K562 (cell line): ENCODE measurements at regions not wholly inside any gene's neighbourhood (a gene's known extent, or its start where the extent isn't known, plus 50 kb on each side); places are given as distances from the start of the nearest gene placed in this dataset.

Experiments
- ATAC-seq: fragments of 200-7000 bp; cut with Tn5 transposase; 3 replicates; pipeline ENCODE4 v1.9.1; 2020; ENCODE audit warnings: moderate library complexity
- BruUV-seq: library from RNA; stranded (reverse); fragments of 400-500 nt; replicated peaks from 2 replicates; lab custom pipeline; 2021; lab: Mats Ljungman, UMichigan
- CTCF ChIA-PET: fragments of 300-600 bp; formaldehyde crosslinking; extraction: SDS; loops from one replicate; lab custom pipeline; 2021; ENCODE audit warnings: low intra/inter-chr PET ratio; lab: Yijun Ruan, JAX
- POLR2A ChIA-PET: fragments of 300-600, 350-650 bp; sonication (Branson Sonifier 250); formaldehyde crosslinking; extraction: SDS; loops from one replicate; lab custom pipeline; 2021; ENCODE audit warnings: antibody characterized with exemption, inconsistent platforms; lab: Yijun Ruan, JAX
- DNase-seq, 4 experiments: peaks; one replicate each; pipeline versions ENCODE4 v3.0.0 to v3.0.0-alpha.2; 2011 to 2018; ENCODE audit warnings: low spot score in 3 of 4, mixed read lengths in 3 of 4; ENCODE audit errors: extremely low read depth in 1 of 4
- FAIRE-seq: peaks from 2 replicates; lab custom pipeline; 2011; peaks lifted over from hg19 to GRCh38; lab: Jason Lieb, UNC
- H2AFZ ChIP-seq: 2 replicates; pipeline ENCODE4 v1.6.0; 2011; ENCODE audit warnings: low read depth, low read length, control low read depth, inconsistent platforms
- H3K27ac ChIP-seq: fragments of 200-600 bp; 3 replicates; pipeline ENCODE4 v1.8.0; 2011; ENCODE audit warnings: low read depth, mild to moderate bottlenecking, control low read depth, inconsistent platforms, low read length, moderate library complexity, mixed read lengths; ENCODE audit errors: extremely low read depth
- H3K27me3 ChIP-seq, 2 experiments: fragments of 300-600 bp in 1 of 2; 2 replicates in 1 of 2; 3 replicates in 1 of 2; pipeline versions ENCODE4 v1.6.0 to v1.8.0; 2011; ENCODE audit warnings: inconsistent platforms in 2 of 2, low read length in 2 of 2, mild to moderate bottlenecking in 1 of 2, mixed read lengths in 1 of 2, moderate library complexity in 1 of 2; ENCODE audit not compliant: control insufficient read depth in 2 of 2, insufficient read depth in 2 of 2
- H3K36me3 ChIP-seq: fragments of 300-600 bp; 3 replicates; pipeline ENCODE4 v1.8.0; 2011; ENCODE audit warnings: mild to moderate bottlenecking, low read length, inconsistent platforms; ENCODE audit not compliant: control insufficient read depth, insufficient read depth
- H3K4me1 ChIP-seq, 2 experiments: fragments of 200-600 bp in 1 of 2; replicated peaks in 1 of 2; 2 replicates in 1 of 2; 3 replicates in 1 of 2; pipeline versions ENCODE4 v1.5.1 to v1.8.0; 2011; ENCODE audit warnings: inconsistent platforms in 2 of 2, low read length in 2 of 2, mild to moderate bottlenecking in 1 of 2, mixed read lengths in 1 of 2, moderate library complexity in 1 of 2; ENCODE audit not compliant: control insufficient read depth in 2 of 2, insufficient read depth in 2 of 2
- H3K4me2 ChIP-seq: 2 replicates; pipeline ENCODE4 v1.6.1; 2011; ENCODE audit warnings: low read length, control low read depth, inconsistent platforms, mixed read lengths; ENCODE audit not compliant: insufficient read depth
- H3K4me3 ChIP-seq: fragments of 200-600 bp; sonication (generic), shearing (Covaris generic); 2 replicates; pipeline ENCODE4 v1.5.1; 2016; ENCODE audit warnings: control low read depth, inconsistent platforms
- H3K79me2 ChIP-seq: fragments of 200-600 bp; 3 replicates; pipeline ENCODE4 v1.8.0; 2011; ENCODE audit warnings: low read length, inconsistent platforms; ENCODE audit not compliant: control insufficient read depth, insufficient read depth
- H3K9ac ChIP-seq, 2 experiments: 2 replicates each; pipeline versions ENCODE4 v1.6.0 to v1.6.1; 2011; ENCODE audit warnings: low read depth in 2 of 2, low read length in 2 of 2, control low read depth in 1 of 2, inconsistent platforms in 1 of 2, mild to moderate bottlenecking in 1 of 2, mixed read lengths in 1 of 2; ENCODE audit not compliant: insufficient read depth in 1 of 2
- H3K9me1 ChIP-seq: one replicate; pipeline ENCODE4 v1.6.0; 2011; ENCODE audit warnings: inconsistent platforms, mild to moderate bottlenecking, low read length, moderate library complexity; ENCODE audit not compliant: control insufficient read depth, insufficient read depth
- H3K9me3 ChIP-seq: replicated peaks from 2 replicates; pipeline ENCODE4 v1.5.1; 2011; ENCODE audit warnings: low read depth, low read length, inconsistent platforms; ENCODE audit not compliant: control insufficient read depth, insufficient read depth
- H4K20me1 ChIP-seq: replicated peaks from 2 replicates; pipeline ENCODE4 v1.6.1; 2011; ENCODE audit warnings: low read length, inconsistent platforms, mixed read lengths; ENCODE audit not compliant: control insufficient read depth, insufficient read depth
- CEBPG ChIP-seq, 3 experiments: fragments of 200-800 bp in 1 of 3; sonication (Bioruptor generic) in 1 of 3; sonication (generic) in 1 of 3; formaldehyde crosslinking in 1 of 3; IDR thresholded peaks in 2 of 3; conservative IDR thresholded peaks in 1 of 3; 2 replicates each; pipeline versions ENCODE4 v1.6.1 to v1.8.0; 2016 to 2022; ENCODE audit warnings: missing compliant biosample characterization in 2 of 3, missing genetic modification characterization in 2 of 3, mild to moderate bottlenecking in 1 of 3, missing genetic modification reagents in 1 of 3
- GTF3C2 ChIP-seq: IDR thresholded peaks from 3 replicates; pipeline ENCODE4 v1.6.1; 2011; ENCODE audit warnings: borderline replicate concordance, mild to moderate bottlenecking, moderate library complexity; ENCODE audit not compliant: insufficient read length; ENCODE audit errors: extremely low read depth
- HDAC1 ChIP-seq, 2 experiments: fragments of 450-650 bp; IDR thresholded peaks; 2 replicates each; pipeline ENCODE4 v1.6.1; 2016 to 2017; ENCODE audit warnings: inconsistent platforms in 1 of 2, mild to moderate bottlenecking in 1 of 2, moderate library complexity in 1 of 2
- HMG20A ChIP-seq: fragments of 450-650 bp; formaldehyde crosslinking; conservative IDR thresholded peaks from 2 replicates; pipeline ENCODE4 v1.4.0; 2020; ENCODE audit warnings: mild to moderate bottlenecking, mixed read lengths
- NFRKB ChIP-seq: fragments of 450-650 bp; IDR thresholded peaks from 2 replicates; pipeline ENCODE4 v1.6.1; 2016; ENCODE audit warnings: low read depth
- NRF1 ChIP-seq, 2 experiments: fragments of 450-650 bp; IDR thresholded peaks in 1 of 2; conservative IDR thresholded peaks in 1 of 2; 2 replicates each; pipeline ENCODE4 v1.6.1; 2014; ENCODE audit warnings: mild to moderate bottlenecking in 2 of 2
- RBM14 ChIP-seq: fragments of 200-400 bp; formaldehyde crosslinking; IDR thresholded peaks from 2 replicates; pipeline ENCODE4 v1.6.1; 2018; ENCODE audit warnings: low read depth, mild to moderate bottlenecking, low read length, moderate library complexity, borderline replicate concordance; ENCODE audit not compliant: insufficient read depth
- SETDB1 ChIP-seq: IDR thresholded peaks from one replicate; pipeline ENCODE4 v1.6.1; 2012; ENCODE audit warnings: low read length, control low read depth, inconsistent platforms
- TARDBP ChIP-seq: fragments of 450-650 bp; IDR thresholded peaks from 2 replicates; pipeline ENCODE4 v1.6.1; 2016
- ZC3H8 ChIP-seq: fragments of 450-650 bp; IDR thresholded peaks from 2 replicates; pipeline ENCODE4 v1.6.1; 2017
- ZNF134 ChIP-seq: fragments of 250-450 bp; sonication (Bioruptor Pico); conservative IDR thresholded peaks from 2 replicates; pipeline ENCODE4 v1.4.0; 2020
- ZNF408 ChIP-seq: fragments of 250-450 bp; sonication (Bioruptor Pico); IDR thresholded peaks from 2 replicates; pipeline ENCODE4 v1.4.0; 2020; ENCODE audit warnings: low read depth, mild to moderate bottlenecking, moderate library complexity
- ZNF512 ChIP-seq: IDR thresholded peaks from 2 replicates; pipeline ENCODE4 v1.6.1; 2016; ENCODE audit warnings: missing genetic modification characterization, missing compliant biosample characterization
- ZNF592 ChIP-seq: fragments of 450-650 bp; IDR thresholded peaks from 2 replicates; pipeline ENCODE4 v1.6.1; 2017; ENCODE audit warnings: antibody characterized with exemption, mild to moderate bottlenecking
- ZNF79 ChIP-seq: fragments of 250-450 bp; sonication (Bioruptor Pico); IDR thresholded peaks from 2 replicates; pipeline ENCODE4 v1.4.0; 2020; ENCODE audit warnings: low read depth, mild to moderate bottlenecking, moderate library complexity
- WGBS: fragments of 100-300 bp; shearing (Covaris generic); methylation state at CpG from one replicate; pipeline ENCODE4 v1.1.6; 2016; ENCODE audit warnings: low coverage, mixed read lengths; ENCODE audit not compliant: insufficient coverage; ENCODE audit errors: missing lambda C conversion rate; 5-methylcytosine and 5-hydroxymethylcytosine counted together
- in situ Hi-C: fragments of 300-500 bp; cut with MboI; formaldehyde crosslinking; loops from 4 replicates; pipeline ENCODE4 v1.15.0; 2018; ENCODE audit warnings: inconsistent platforms, mixed read lengths
- intact Hi-C: fragments of 100-400 bp; cut with micrococcal nuclease; formaldehyde crosslinking; loops from 2 replicates; pipeline ENCODE4 v1.14.2; 2022

- ATAC-seq (no peak), FAIRE-seq (no peak), DNase-seq (no peak)
- POLR2A ChIA-PET: interaction anchor here (0.6 kb wide), 1 partner anchor 1028 kb away, joined by 3 read pairs; no protein-coding TSS in a partner anchor
- CTCF ChIA-PET: no interaction called here
- no peak for TF ChIP-seq ZNF512 (tag)
- TF ChIP-seq ZNF134 (CRISPR knock-in tag): no peak
- no peak for TF ChIP-seq HMG20A (CRISPR knock-in tag)
- TF ChIP-seq ZNF592: no peak
- TF ChIP-seq ZNF79 (CRISPR knock-in tag): no peak
- TF ChIP-seq CEBPG (CRISPR knock-in tag; IDR thresholded peaks at IDR 0.05): no peak
- TF ChIP-seq CEBPG (tag; conservative IDR thresholded peaks at IDR 0.05 in 1 of 2, IDR thresholded peaks at IDR 0.05 in 1 of 2): no peak
- TF ChIP-seq TARDBP: no peak
- TF ChIP-seq HDAC1 (IDR thresholded peaks at IDR 0.05): no peak
- no peak for TF ChIP-seq ZNF408
- no peak for TF ChIP-seq GTF3C2
- no peak for TF ChIP-seq RBM14
- TF ChIP-seq ZC3H8: no peak
- TF ChIP-seq SETDB1: no peak
- no peak for TF ChIP-seq NRF1 (conservative IDR thresholded peaks at IDR 0.05 in 1 of 2, IDR thresholded peaks at IDR 0.05 in 1 of 2)
- TF ChIP-seq NFRKB: no peak
- intact Hi-C loops: no loop called here
- Histone ChIP-seq H3K4me3 (no peak overlapping the region), H4K20me1 (no peaks in the 10 kb centered on the region), H3K9me1 (no peaks in the 10 kb centered on the region), H3K9me3 (no peaks in the 10 kb centered on the region), H3K4me2 (no peak overlapping the region), H3K27ac (no peak overlapping the region), H3K79me2 (no peaks in the 10 kb centered on the region), H3K27me3 (no peaks in the 10 kb centered on the region), H3K4me1 (no peaks in the 10 kb centered on the region), H2AFZ (no peak overlapping the region), H3K9ac (no peak overlapping the region), H3K36me3 (no peaks in the 10 kb centered on the region)
- in situ Hi-C loops: no loop called here
- no TSS peak for BruUV-seq
- whole genome bisulfite sequencing: 4% methylated on average over 4 of the region's 4 CpGs
Observed at GRCh38 chr4:64559571-64559970, 150.3 kb upstream of the TECRL start.
